K562 (cell line): ENCODE measurements at regions not wholly inside any gene's neighbourhood (a gene's known extent, or its start where the extent isn't known, plus 50 kb on each side); places are given as distances from the start of the nearest gene placed in this dataset.

Experiments
- ATAC-seq: fragments of 200-7000 bp; cut with Tn5 transposase; 3 replicates; pipeline ENCODE4 v1.9.1; 2020; ENCODE audit warnings: moderate library complexity
- BruUV-seq: library from RNA; stranded (reverse); fragments of 400-500 nt; replicated peaks from 2 replicates; lab custom pipeline; 2021; lab: Mats Ljungman, UMichigan
- CTCF ChIA-PET: fragments of 300-600 bp; formaldehyde crosslinking; extraction: SDS; loops from one replicate; lab custom pipeline; 2021; ENCODE audit warnings: low intra/inter-chr PET ratio; lab: Yijun Ruan, JAX
- POLR2A ChIA-PET: fragments of 300-600, 350-650 bp; sonication (Branson Sonifier 250); formaldehyde crosslinking; extraction: SDS; loops from one replicate; lab custom pipeline; 2021; ENCODE audit warnings: antibody characterized with exemption, inconsistent platforms; lab: Yijun Ruan, JAX
- DNase-seq, 4 experiments: peaks; one replicate each; pipeline versions ENCODE4 v3.0.0 to v3.0.0-alpha.2; 2011 to 2018; ENCODE audit warnings: low spot score in 3 of 4, mixed read lengths in 3 of 4; ENCODE audit errors: extremely low read depth in 1 of 4
- FAIRE-seq: peaks from 2 replicates; lab custom pipeline; 2011; peaks lifted over from hg19 to GRCh38; lab: Jason Lieb, UNC
- H2AFZ ChIP-seq: 2 replicates; pipeline ENCODE4 v1.6.0; 2011; ENCODE audit warnings: low read depth, low read length, control low read depth, inconsistent platforms
- H3K27ac ChIP-seq: fragments of 200-600 bp; 3 replicates; pipeline ENCODE4 v1.8.0; 2011; ENCODE audit warnings: low read depth, mild to moderate bottlenecking, control low read depth, inconsistent platforms, low read length, moderate library complexity, mixed read lengths; ENCODE audit errors: extremely low read depth
- H3K27me3 ChIP-seq, 2 experiments: fragments of 300-600 bp in 1 of 2; 2 replicates in 1 of 2; 3 replicates in 1 of 2; pipeline versions ENCODE4 v1.6.0 to v1.8.0; 2011; ENCODE audit warnings: inconsistent platforms in 2 of 2, low read length in 2 of 2, mild to moderate bottlenecking in 1 of 2, mixed read lengths in 1 of 2, moderate library complexity in 1 of 2; ENCODE audit not compliant: control insufficient read depth in 2 of 2, insufficient read depth in 2 of 2
- H3K36me3 ChIP-seq: fragments of 300-600 bp; 3 replicates; pipeline ENCODE4 v1.8.0; 2011; ENCODE audit warnings: mild to moderate bottlenecking, low read length, inconsistent platforms; ENCODE audit not compliant: control insufficient read depth, insufficient read depth
- H3K4me1 ChIP-seq, 2 experiments: fragments of 200-600 bp in 1 of 2; replicated peaks in 1 of 2; 2 replicates in 1 of 2; 3 replicates in 1 of 2; pipeline versions ENCODE4 v1.5.1 to v1.8.0; 2011; ENCODE audit warnings: inconsistent platforms in 2 of 2, low read length in 2 of 2, mild to moderate bottlenecking in 1 of 2, mixed read lengths in 1 of 2, moderate library complexity in 1 of 2; ENCODE audit not compliant: control insufficient read depth in 2 of 2, insufficient read depth in 2 of 2
- H3K4me2 ChIP-seq: 2 replicates; pipeline ENCODE4 v1.6.1; 2011; ENCODE audit warnings: low read length, control low read depth, inconsistent platforms, mixed read lengths; ENCODE audit not compliant: insufficient read depth
- H3K4me3 ChIP-seq: fragments of 200-600 bp; sonication (generic), shearing (Covaris generic); 2 replicates; pipeline ENCODE4 v1.5.1; 2016; ENCODE audit warnings: control low read depth, inconsistent platforms
- H3K79me2 ChIP-seq: fragments of 200-600 bp; 3 replicates; pipeline ENCODE4 v1.8.0; 2011; ENCODE audit warnings: low read length, inconsistent platforms; ENCODE audit not compliant: control insufficient read depth, insufficient read depth
- H3K9ac ChIP-seq, 2 experiments: 2 replicates each; pipeline versions ENCODE4 v1.6.0 to v1.6.1; 2011; ENCODE audit warnings: low read depth in 2 of 2, low read length in 2 of 2, control low read depth in 1 of 2, inconsistent platforms in 1 of 2, mild to moderate bottlenecking in 1 of 2, mixed read lengths in 1 of 2; ENCODE audit not compliant: insufficient read depth in 1 of 2
- H3K9me1 ChIP-seq: one replicate; pipeline ENCODE4 v1.6.0; 2011; ENCODE audit warnings: inconsistent platforms, mild to moderate bottlenecking, low read length, moderate library complexity; ENCODE audit not compliant: control insufficient read depth, insufficient read depth
- H3K9me3 ChIP-seq: replicated peaks from 2 replicates; pipeline ENCODE4 v1.5.1; 2011; ENCODE audit warnings: low read depth, low read length, inconsistent platforms; ENCODE audit not compliant: control insufficient read depth, insufficient read depth
- H4K20me1 ChIP-seq: replicated peaks from 2 replicates; pipeline ENCODE4 v1.6.1; 2011; ENCODE audit warnings: low read length, inconsistent platforms, mixed read lengths; ENCODE audit not compliant: control insufficient read depth, insufficient read depth
- ETS2 ChIP-seq: IDR thresholded peaks from 2 replicates; pipeline ENCODE4 v1.6.1; 2016; ENCODE audit warnings: borderline replicate concordance, missing genetic modification characterization, mild to moderate bottlenecking, moderate library complexity, missing compliant biosample characterization; ENCODE audit not compliant: poor library complexity, severe bottlenecking
- RBM15 ChIP-seq: fragments of 200-400 bp; formaldehyde crosslinking; IDR thresholded peaks from 2 replicates; pipeline ENCODE4 v1.6.1; 2018; ENCODE audit warnings: mild to moderate bottlenecking, low read length, moderate library complexity; ENCODE audit not compliant: insufficient read depth
- RFX1 ChIP-seq: fragments of 450-650 bp; IDR thresholded peaks from 2 replicates; pipeline ENCODE4 v1.6.1; 2016; ENCODE audit warnings: mild to moderate bottlenecking, moderate library complexity
- SMARCC2 ChIP-seq: fragments of 450-650 bp; IDR thresholded peaks from 2 replicates; pipeline ENCODE4 v1.6.1; 2017; ENCODE audit warnings: antibody characterized with exemption, moderate library complexity, mild to moderate bottlenecking, low read depth
- TRIM28 ChIP-seq: fragments of 450-650 bp; IDR thresholded peaks from 2 replicates; pipeline ENCODE4 v1.6.1; 2017
- ZBTB12 ChIP-seq: fragments of 250-450 bp; sonication (Bioruptor Pico); IDR thresholded peaks from 2 replicates; pipeline ENCODE4 v1.4.0; 2020
- ZNF668 ChIP-seq: fragments of 250-450 bp; sonication (Bioruptor Pico); IDR thresholded peaks from 2 replicates; pipeline ENCODE4 v1.8.0; 2022; ENCODE audit warnings: mild to moderate bottlenecking, inconsistent platforms
- WGBS: fragments of 100-300 bp; shearing (Covaris generic); methylation state at CpG from one replicate; pipeline ENCODE4 v1.1.6; 2016; ENCODE audit warnings: low coverage, mixed read lengths; ENCODE audit not compliant: insufficient coverage; ENCODE audit errors: missing lambda C conversion rate; 5-methylcytosine and 5-hydroxymethylcytosine counted together
- in situ Hi-C: fragments of 300-500 bp; cut with MboI; formaldehyde crosslinking; loops from 4 replicates; pipeline ENCODE4 v1.15.0; 2018; ENCODE audit warnings: inconsistent platforms, mixed read lengths
- intact Hi-C: fragments of 100-400 bp; cut with micrococcal nuclease; formaldehyde crosslinking; loops from 2 replicates; pipeline ENCODE4 v1.14.2; 2022

- ChIA-PET POLR2A (no interaction called here), CTCF (no interaction called here)
- in situ Hi-C loops (no loop called here), intact Hi-C loops (no loop called here)
- H3K4me1 ChIP-seq = no peaks in the 10 kb centered on the region
- WGBS = under 1% methylated on average over 8 of the region's 8 CpGs
- H3K9me3 ChIP-seq = no peaks in the 10 kb centered on the region
- no peaks in the 10 kb centered on the region for H3K79me2 ChIP-seq
- no peak overlapping the region for H2AFZ ChIP-seq
- no peak for DNase-seq
- ATAC-seq = no peak
- no peaks in the 10 kb centered on the region for H4K20me1 ChIP-seq
- no peak overlapping the region for H3K4me3 ChIP-seq
- H3K36me3 ChIP-seq = no peaks in the 10 kb centered on the region
- TF ChIP-seq TRIM28 (no peak), RBM15 (no peak), SMARCC2 (no peak), RFX1 (no peak), ZBTB12 (CRISPR knock-in tag) (no peak), ZNF668 (CRISPR knock-in tag) (no peak), ETS2 (no peak)
- no peak overlapping the region for H3K27ac ChIP-seq
- H3K27me3 ChIP-seq = no peaks in the 10 kb centered on the region
- H3K9me1 ChIP-seq = no peaks in the 10 kb centered on the region
- BruUV-seq = no TSS peak
- no peak overlapping the region for H3K9ac ChIP-seq
- H3K4me2 ChIP-seq = no peak overlapping the region
- no peak for FAIRE-seq
Observed at GRCh38 chr2:5495586-5495985, 196.6 kb upstream of the SOX11 start.
